ENCODE measurements at regions not wholly inside any gene's neighbourhood (a gene's known extent, or its start where the extent isn't known, plus 50 kb on each side); places are given as distances from the start of the nearest gene placed in this dataset.

DNA sequence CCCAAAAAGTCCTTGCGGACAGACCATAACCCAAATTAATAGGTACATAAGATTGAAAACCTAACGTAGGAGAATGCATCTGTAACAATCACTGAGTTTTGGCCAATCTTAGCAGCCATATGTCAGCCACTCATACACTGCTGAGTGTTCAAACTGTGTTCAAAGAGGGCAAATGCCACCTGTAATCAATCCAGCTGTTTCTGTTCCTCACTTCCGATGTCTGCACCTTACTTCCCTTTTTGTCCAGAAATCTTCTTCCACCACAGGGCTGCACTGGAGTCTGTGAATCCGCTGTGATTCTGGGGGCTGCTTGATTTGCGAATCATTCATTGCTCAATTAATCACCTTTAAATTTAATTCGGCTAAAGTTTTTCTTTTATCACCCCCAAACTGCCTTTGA, 263.9 kb downstream of the ICE1 start:
- ATAC-seq, result no peak
- DNase-seq, result no peak

- no peak for DNase-seq
- no peak for ATAC-seq
Measured at GRCh38 chr5:5685737-5686136, 263.3 kb downstream of the ICE1 start.

DNA sequence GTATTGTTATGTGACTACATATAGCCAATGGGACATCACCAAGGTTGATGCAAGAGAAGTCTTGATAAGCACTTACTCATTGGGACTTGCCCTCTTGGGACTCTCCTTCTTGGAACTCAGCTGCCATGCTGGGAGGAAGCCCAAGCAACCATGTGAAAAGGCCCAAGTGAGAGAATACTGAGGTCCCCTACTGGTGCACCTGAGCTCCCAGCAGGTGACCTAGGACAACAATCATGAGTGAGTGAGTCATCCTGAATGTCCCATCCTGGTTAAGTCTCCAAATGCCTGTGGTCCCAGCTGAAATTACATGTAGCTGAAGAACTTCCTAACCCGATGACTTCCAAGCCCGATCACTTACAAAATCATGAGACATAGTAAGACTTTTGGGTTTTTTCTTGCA, 260.7 kb downstream of the ICE1 start:
- no peak for DNase-seq
- no peak for ATAC-seq

DNA sequence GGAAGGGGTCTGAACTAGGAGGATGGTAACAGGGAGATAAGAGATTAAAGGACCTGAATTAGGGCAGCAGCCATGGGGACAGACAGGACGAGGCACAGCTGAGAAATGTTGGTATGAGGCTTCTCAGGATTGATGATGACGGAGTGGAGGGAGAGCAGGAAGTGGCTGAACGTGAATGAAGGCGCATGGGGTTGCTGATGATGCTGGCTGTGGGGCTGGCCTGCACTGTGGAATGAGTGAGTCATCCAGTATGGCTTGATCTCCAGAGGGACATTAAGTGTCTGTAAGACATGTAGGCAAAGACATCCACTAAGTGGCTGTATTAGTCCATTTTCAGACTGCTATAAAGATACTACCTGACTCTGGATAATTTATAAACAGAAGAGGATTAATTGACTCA, 256.4 kb downstream of the ICE1 start:
- DNase-seq (no peak), ATAC-seq (no peak)

- DNase-seq, result no peak
- ATAC-seq, result no peak
Measured at GRCh38 chr5:5677738-5678137, 255.3 kb downstream of the ICE1 start.

DNA sequence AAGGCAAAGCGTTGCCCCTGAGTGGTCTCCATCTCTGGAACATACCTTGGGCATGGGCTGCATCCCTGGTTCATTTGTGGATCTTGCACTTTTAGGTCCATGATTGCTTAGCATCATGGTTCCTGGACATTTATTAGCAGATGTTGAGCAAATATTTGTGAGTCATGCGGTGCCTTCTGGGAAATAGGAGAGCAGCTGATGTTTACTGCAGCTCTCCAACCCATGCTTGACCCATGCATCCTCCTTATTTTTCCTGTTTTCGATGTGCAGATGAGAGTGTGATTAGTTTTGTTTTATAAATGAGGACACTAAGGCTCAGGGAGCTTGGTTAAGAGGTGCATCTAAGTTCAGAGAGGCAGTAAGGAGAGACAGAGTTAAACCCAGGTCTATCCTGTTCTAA, 253.7 kb downstream of the ICE1 start:
- no peak for ATAC-seq
- no peak for DNase-seq

- ATAC-seq (no peak), DNase-seq (no peak)
Measured at GRCh38 chr5:5675511-5675910, 253.0 kb downstream of the ICE1 start.

DNA sequence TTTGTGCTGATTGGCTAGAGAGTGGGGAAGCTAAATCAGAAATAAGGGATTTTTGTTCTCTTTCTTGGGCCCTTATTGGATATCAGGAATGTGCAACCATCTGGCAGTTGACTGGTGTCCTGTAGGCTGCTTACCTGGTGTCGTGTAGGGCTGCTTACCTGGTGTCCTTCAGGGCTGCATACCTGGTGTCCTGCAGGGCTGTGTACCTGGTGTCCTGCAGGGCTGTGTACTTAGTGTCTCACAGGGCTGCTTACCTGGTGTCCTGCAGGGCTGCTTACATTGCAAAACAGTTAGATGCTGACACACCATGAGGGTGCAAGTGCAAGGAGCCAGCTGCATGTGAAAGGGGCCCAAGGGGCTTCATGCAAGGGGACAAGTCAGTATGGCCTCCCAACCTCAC, 249.3 kb downstream of the ICE1 start:
- DNase-seq (no peak), ATAC-seq (no peak)

DNA sequence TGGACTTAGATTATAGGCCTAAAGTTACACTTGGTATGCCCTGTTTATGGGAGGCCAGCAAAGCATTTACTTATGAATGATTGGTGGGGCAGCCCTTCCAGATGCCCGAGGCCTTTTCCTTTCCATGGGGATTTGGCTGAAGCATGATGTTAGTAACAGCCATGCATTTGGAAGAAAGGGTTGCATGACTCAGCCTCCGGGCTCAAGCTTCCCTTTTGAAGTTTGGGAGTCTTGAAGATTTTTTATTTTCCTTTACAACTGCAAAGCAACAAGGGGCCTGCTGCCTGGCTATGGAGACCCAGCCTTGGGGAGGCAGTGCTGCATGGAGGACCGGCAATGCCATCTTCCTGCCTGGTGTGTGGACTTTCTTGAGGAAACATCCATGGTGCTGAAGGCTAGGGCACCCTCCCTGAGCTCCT, 244.7 kb downstream of the ICE1 start:
- DNase-seq, result no peak
- no peak for ATAC-seq

DNA sequence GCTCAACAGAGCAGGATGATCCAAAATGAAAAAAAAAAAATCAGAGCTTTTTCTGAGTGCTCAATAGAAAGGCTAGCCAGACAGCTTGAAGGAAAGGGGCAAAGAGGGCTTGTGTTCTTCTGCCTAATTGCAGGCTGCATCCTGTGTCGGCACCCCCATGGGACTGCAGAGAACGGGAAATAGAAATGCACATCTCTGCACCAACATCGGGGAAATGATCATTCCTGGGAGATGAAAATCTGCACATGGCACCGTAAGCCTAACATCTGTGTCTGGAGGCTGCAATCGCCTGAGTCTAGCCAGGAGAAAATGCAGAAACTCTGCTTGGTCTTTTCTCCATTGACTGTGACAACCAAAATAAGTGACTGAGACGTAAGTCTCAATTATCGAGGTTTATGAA, 243.9 kb downstream of the ICE1 start:
- DNase-seq (no peak), ATAC-seq (no peak)

- no peak for DNase-seq
- ATAC-seq, result no peak
Measured at GRCh38 chr5:5666076-5666365, 243.5 kb downstream of the ICE1 start.

GRCh38 chr5:5665225-5666075, 243.0 kb downstream of the ICE1 start:
- DNase-seq (no peak), ATAC-seq (no peak)

DNA sequence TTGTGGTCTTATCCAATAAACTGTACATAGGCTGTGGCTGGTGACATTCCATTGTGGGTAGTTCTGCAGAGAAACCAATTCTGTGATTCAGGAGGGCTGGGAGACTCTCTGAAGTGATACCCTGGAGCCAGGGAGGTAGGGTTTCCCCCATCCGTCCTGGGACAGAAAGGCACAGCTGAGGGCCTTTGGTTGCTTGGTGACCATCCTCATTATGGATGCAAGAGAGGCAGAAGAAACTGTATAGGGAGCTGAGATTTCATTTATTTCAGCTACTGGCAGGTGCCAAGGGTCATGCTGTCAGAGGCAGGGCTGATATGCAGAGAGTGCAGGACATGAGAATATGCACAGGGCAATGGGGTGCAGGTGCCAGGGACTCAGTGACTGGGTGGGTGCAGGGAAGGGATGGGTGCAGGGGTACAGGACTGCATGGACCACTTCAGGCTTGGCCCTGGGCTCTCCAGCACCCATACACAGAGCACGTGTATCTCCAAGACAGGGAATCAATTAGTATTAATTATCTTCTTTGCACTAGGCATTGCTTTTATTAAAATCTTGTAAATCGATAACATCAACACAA, 236.5 kb downstream of the ICE1 start:
- ATAC-seq, result no peak
- no peak for DNase-seq

GRCh38 chr5:5658226-5658625, 235.7 kb downstream of the ICE1 start:
- ATAC-seq (no peak), DNase-seq (no peak)

DNA sequence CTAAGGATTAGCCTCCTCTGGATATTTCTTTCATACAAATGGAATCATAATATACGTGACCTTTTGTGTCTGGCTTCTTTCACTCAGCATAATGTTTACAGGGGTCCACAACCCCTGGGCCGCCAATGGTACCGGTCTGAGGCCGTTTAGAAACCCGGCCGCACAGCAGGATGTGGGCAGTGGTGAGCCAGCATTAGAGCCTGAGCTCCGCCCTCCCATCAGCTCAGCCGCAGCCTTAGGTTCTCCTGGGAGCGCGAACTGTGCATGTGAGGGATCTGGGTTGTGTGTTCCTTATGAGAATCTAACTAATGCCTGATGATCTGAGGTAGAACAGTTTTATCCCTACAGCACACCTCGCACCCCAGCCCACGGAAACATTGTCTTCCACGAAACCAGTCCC, 229.7 kb downstream of the ICE1 start:
- DNase-seq (no peak), ATAC-seq (no peak)

DNA sequence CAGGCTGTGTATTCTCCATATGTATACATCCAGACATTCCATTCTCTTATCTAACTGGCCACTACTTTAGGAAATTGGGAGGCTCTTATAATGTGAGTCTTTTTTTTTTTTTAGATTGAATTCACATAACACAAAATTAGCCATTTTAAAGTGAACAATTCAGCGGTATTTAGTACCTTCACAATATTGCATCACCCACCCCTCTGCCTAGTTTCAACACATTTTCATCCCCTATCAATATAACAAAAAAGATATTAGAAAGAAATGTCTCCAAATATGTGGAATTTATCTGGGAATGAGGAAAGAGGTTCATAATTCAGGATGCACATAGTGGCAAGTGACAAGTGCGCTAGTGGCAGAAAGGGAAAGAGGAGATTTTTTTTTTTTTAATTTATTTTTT, 228.5 kb downstream of the ICE1 start:
- DNase-seq (no peak), ATAC-seq (no peak)

DNA sequence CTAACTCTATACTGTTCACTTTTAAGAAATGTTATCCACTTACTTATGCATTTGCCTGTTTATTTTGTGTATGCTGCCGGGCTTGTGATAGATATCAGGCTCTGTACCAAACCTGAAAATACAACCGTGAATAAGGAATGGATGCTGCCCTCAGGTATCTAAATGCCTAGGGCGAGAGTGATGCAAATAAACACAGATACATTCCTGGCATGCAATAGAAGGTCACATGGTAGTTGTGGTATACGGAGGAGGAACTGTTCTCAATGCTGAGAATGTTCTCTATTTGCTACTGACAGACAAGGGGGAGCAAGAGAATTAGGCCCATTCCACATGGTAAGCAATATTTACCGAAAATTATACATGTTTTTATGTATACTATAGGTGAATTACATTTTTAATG, 227.8 kb downstream of the ICE1 start:
- no peak for DNase-seq
- ATAC-seq, result no peak

DNA sequence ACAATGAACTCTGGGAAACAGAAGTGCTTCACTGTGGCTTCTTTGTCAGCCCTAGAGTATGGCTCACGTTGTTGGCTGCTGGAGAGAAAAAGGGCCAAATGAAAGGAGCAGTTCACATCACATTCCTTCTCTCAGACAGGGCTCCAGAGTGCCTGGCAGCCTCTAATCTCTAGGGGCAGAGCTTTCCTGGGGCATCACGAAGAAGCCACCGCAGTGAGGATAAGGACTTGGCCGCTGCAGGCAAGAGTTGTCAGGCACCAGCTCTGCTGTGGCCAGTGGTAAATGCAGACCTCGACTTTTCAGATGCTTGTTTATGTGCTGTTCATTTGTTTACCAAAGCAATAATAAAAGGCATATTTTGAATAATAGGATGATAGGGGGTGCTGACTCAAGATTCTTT, 227.2 kb downstream of the ICE1 start:
- no peak for ATAC-seq
- no peak for DNase-seq

DNA sequence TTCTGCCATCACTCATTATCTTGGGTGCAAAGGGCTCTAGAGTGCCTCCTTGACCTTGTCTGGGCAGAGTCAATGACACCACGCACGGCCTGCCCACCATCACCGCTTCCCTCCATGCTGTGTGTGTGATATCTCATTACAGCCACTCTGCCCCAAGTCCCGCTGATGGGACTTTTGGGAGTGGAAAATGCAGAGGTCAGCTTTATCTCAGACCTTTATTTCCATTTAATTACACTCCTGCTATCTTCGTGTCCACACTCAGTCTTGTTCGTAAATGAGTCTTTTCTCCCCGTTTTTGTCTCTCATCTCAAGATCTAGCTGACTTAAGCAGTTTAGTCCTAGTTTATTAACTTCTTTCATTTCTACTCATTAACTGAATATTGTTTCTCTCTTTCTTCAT, 226.2 kb downstream of the ICE1 start:
- DNase-seq (no peak), ATAC-seq (no peak)

- DNase-seq (no peak), ATAC-seq (no peak)
Measured at GRCh38 chr5:5645891-5646290, 223.4 kb downstream of the ICE1 start.

GRCh38 chr5:5645198-5645597, 222.7 kb downstream of the ICE1 start:
- ATAC-seq (no peak), DNase-seq (no peak)

GRCh38 chr5:5644249-5644648, 221.8 kb downstream of the ICE1 start:
- no peak for ATAC-seq
- no peak for DNase-seq

DNA sequence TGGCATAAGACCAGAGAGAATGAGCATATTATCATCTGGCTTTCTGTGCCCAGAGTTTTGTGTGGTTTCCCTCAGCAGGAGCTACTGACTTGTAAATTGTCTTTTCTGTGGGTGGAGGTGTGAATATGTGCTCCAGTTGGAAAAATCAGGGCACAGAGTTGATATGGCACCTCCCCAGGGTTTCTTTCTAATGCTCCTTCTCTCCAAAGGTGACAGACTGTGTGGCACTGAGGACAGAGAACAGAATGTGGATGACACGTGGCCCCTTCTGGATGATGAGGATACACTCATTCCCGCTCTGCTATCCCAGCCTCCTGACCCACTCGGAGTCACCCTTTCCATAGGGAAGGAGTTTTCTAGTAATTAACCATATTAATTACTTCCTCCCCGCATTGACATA, 221.0 kb downstream of the ICE1 start:
- DNase-seq (no peak), ATAC-seq (no peak)

- DNase-seq (no peak), ATAC-seq (no peak)
Measured at GRCh38 chr5:5638211-5638610, 215.7 kb downstream of the ICE1 start.

DNA sequence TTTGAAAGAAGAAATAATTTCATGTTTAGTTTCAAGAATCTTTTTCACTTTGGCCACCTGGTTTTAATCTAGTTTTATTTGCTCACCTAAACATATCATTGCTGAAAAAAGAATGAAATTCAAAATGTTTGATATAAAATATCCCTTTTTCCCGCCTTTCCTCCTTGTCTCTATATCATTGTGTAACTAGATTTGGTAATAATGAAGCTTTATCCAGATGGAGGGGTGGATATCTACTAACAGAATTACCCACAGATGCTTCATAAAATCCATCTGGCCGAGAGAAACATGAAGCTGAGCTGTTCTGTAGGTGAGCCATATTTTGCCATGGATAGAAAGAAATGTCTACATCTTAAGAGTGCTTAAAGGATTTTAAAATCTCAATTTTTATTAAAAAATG, 214.7 kb downstream of the ICE1 start:
- no peak for ATAC-seq
- no peak for DNase-seq

Measured in stimulated activated naive CD8-positive, alpha-beta T cell treated with anti-CD3 and anti-CD28 coated beads, Interleukin-15, Interleukin-2, amounts not matched to agents 100 U/mL and 50 U/mL, for 24 hours (primary cell).